ENCODE measurements at regions not wholly inside any gene's neighbourhood (a gene's known extent, or its start where the extent isn't known, plus 50 kb on each side); places are given as distances from the start of the nearest gene placed in this dataset.

DNA sequence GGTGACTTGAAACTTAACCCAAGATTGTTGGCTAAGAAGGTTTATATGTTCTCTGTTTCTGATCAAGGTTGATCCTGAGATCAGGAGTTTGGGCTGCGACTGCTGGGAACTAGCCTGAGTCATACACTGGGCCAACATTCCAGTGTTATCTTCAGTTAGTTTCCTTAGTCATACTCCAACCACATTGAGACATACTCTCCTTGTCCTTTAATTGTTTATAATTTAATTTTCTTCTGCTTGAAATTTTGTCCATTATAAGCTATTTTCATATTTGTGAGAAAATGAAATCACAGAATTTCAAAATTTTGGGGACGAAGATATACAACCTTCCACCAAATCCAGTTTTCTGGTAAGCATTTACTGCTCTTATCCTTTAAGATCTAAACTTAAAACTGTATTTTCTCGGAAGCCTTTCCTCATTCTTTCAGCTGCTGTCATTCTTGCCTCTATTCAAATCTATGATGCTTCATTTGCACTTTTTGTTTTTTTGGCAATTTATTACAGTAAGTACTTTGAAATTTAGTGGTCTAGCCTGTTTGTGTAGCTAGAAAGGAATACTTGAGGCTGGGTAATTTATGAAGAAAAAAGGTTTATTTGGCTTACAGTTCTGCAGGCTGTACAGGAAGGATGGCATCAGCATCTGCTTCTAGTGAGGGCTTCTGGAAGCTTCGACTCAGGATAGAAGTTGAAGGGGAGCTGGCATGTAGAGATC lies 63.4 kb upstream of the POT1 start:
- H3K4me1 ChIP-seq (ENCODE audit: insufficient read depth) = peaks cover 4% of the 10 kb centered on the region
- no peaks in the 10 kb centered on the region for H4K20me1 ChIP-seq (ENCODE audit: insufficient read depth, poor library complexity, severe bottlenecking)
- H3K9me2 ChIP-seq (replicated peaks; ENCODE audit: insufficient read depth) = no peaks in the 10 kb centered on the region
- no peaks in the 10 kb centered on the region for H3K79me2 ChIP-seq
- no peak overlapping the region for H2AFZ ChIP-seq
- peak; percentile 74 for DNase-seq (ENCODE audit: low spot score)
- WGBS (ENCODE audit: low lambda C conversion rate, missing lambda C conversion rate) = 47% methylated on average over 4 of the region's 4 CpGs
- peak overlapping the region; percentile 30 for H3K4me2 ChIP-seq
- H3K36me3 ChIP-seq (replicated peaks; ENCODE audit: insufficient read depth, low read depth) = no peaks in the 10 kb centered on the region
- TF ChIP-seq EZH2 (IDR thresholded peaks at IDR 0.05; ENCODE audit: borderline replicate concordance) = no peak
- TF ChIP-seq EZH2phosphoT487 (IDR thresholded peaks at IDR 0.05; ENCODE audit: low read depth, severe bottlenecking, unreplicated experiment) = no peak
- no peak for TF ChIP-seq CTCF (IDR thresholded peaks at IDR 0.05; ENCODE audit: poor library complexity)
- H3K4me3 ChIP-seq = no peak overlapping the region
- no peaks in the 10 kb centered on the region for H3K9me3 ChIP-seq (ENCODE audit: low read depth)
- no peaks in the 10 kb centered on the region for H3K27me3 ChIP-seq
- H3K27ac ChIP-seq = peak overlapping the region; percentile 73

DNA sequence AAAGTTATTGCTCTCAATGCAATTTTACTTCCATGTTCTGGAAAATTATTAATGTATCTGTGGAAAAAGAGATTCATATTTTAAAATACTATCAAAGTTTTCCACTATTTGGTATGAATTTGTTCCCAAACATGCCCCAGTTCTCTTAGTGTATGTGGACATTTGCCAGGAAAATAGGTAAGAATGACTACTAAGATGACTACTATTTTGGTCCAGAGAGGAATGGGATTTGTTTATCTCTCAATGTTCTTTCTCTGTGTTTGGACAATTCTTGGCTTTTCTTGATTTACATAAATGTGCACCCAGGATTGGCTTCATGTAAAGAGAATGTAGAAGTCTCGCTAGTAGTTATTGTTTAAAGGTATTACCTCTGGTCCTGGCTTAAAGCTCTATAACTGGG lies 60.3 kb upstream of the POT1 start:
- no peaks in the 10 kb centered on the region for H3K79me2 ChIP-seq
- 93% methylated on average over 1 of the region's 1 CpG for WGBS (ENCODE audit: low lambda C conversion rate, missing lambda C conversion rate)
- no peaks in the 10 kb centered on the region for H3K36me3 ChIP-seq (replicated peaks; ENCODE audit: insufficient read depth, low read depth)
- no peaks in the 10 kb centered on the region for H3K9me3 ChIP-seq (ENCODE audit: low read depth)
- H3K4me3 ChIP-seq = no peak overlapping the region
- H3K27me3 ChIP-seq = no peaks in the 10 kb centered on the region
- H3K27ac ChIP-seq = no peak overlapping the region
- H3K9me2 ChIP-seq (replicated peaks; ENCODE audit: insufficient read depth) = no peaks in the 10 kb centered on the region
- H3K4me2 ChIP-seq = no peak overlapping the region
- TF ChIP-seq CTCF (IDR thresholded peaks at IDR 0.05; ENCODE audit: poor library complexity) = no peak
- TF ChIP-seq EZH2 (IDR thresholded peaks at IDR 0.05; ENCODE audit: borderline replicate concordance) = no peak
- TF ChIP-seq EZH2phosphoT487 (IDR thresholded peaks at IDR 0.05; ENCODE audit: low read depth, severe bottlenecking, unreplicated experiment) = no peak
- no peak for DNase-seq (ENCODE audit: low spot score)
- H4K20me1 ChIP-seq (ENCODE audit: insufficient read depth, poor library complexity, severe bottlenecking) = no peaks in the 10 kb centered on the region
- no peak overlapping the region for H2AFZ ChIP-seq
- peaks cover 4% of the 10 kb centered on the region for H3K4me1 ChIP-seq (ENCODE audit: insufficient read depth)

All from hepatocyte (in vitro differentiated cells).